Heart left ventricle (tissue), 16 donors: ENCODE measurements at regions not wholly inside any gene's neighbourhood (a gene's known extent, or its start where the extent isn't known, plus 50 kb on each side); places are given as distances from the start of the nearest gene placed in this dataset.

ENCODE experiments used
- ATAC-seq, 4 donors: fragments of 200-7000 bp; cut with Tn5 transposase; one replicate each; pipeline ENCODE4 v1.9.1; 2020 to 2022; ENCODE audit warnings: moderate library complexity in 4 of 4, mild to moderate bottlenecking in 3 of 4, moderate number of reproducible peaks in 1 of 4
- DNase-seq, 5 donors: peaks; one replicate each; pipeline ENCODE4 v3.0.0-alpha.2; 2020
- H3K27ac ChIP-seq, 12 donors: fragments of 200-600 bp; sonication (generic) in 4 of 12; one replicate each; pipeline versions ENCODE4 v1.5.0 to v1.8.0; 2016 to 2022; ENCODE audit warnings: mild to moderate bottlenecking in 2 of 12
- H3K27me3 ChIP-seq, 9 donors: fragments of 200-600 bp; sonication (generic) in 2 of 9; one replicate each; pipeline versions ENCODE4 v1.5.1 to v1.8.0; 2016 to 2022; ENCODE audit warnings: mild to moderate bottlenecking in 3 of 9
- H3K36me3 ChIP-seq, 9 donors: fragments of 200-600 bp; sonication (generic) in 2 of 9; one replicate each; pipeline versions ENCODE4 v1.5.0 to v1.8.0; 2018 to 2022; ENCODE audit warnings: mild to moderate bottlenecking in 2 of 9
- H3K4me1 ChIP-seq, 12 donors: fragments of 200-600 bp; sonication (generic) in 4 of 12; one replicate each; pipeline versions ENCODE4 v1.5.0 to v1.8.0; 2016 to 2022; ENCODE audit warnings: mild to moderate bottlenecking in 3 of 12
- H3K4me3 ChIP-seq, 12 donors: fragments of 200-600 bp; sonication (generic) in 4 of 12; one replicate each; pipeline versions ENCODE4 v1.5.0 to v1.8.0; 2017 to 2022; ENCODE audit warnings: mild to moderate bottlenecking in 9 of 12, moderate library complexity in 4 of 12
- H3K9me3 ChIP-seq, 12 donors: fragments of 200-600 bp; sonication (generic) in 4 of 12; one replicate each; pipeline versions ENCODE4 v1.5.0 to v1.8.0; 2016 to 2022; ENCODE audit warnings: mild to moderate bottlenecking in 1 of 12
- CTCF ChIP-seq, 12 donors: fragments of 200-600 bp; sonication (generic) in 4 of 12; IDR thresholded peaks; one replicate each; pipeline versions ENCODE4 v1.5.0 to v1.8.0; 2018 to 2022; ENCODE audit warnings: antibody characterized with exemption in 12 of 12, mild to moderate bottlenecking in 5 of 12
- POLR2A ChIP-seq, 2 donors: fragments of 450-650 bp; IDR thresholded peaks; one replicate each; pipeline ENCODE4 v1.6.1; 2017; ENCODE audit warnings: antibody characterized with exemption in 2 of 2, mild to moderate bottlenecking in 2 of 2, moderate library complexity in 2 of 2
- WGBS, 4 donors: extraction: QIAGEN DNeasy Blood & Tissue Kit in 2 of 4; methylation state at CpG; one replicate each; pipeline versions ENCODE4 v1.1.5 to v1.1.7; 2013 to 2018; 5-methylcytosine and 5-hydroxymethylcytosine counted together
- intact Hi-C, 10 donors: fragments of 100-400 bp; cut with DNase I; formaldehyde crosslinking; loops; one replicate each; pipeline versions ENCODE4 v1.11.1 to v1.14.2; 2022
- donor health status: ischemic (EF 13 %, LVEDD 7.1; RV severe dilation, severe dysfunction).
- donor health status: healthy with polysubstance abuse.
- donor health status: DM: no; HTN: yes; CAD: no.
- donor health status: DM: no; HTN: no; CAD: no.
- donor health status: ischemic (EF 25% LVEDD 6.9; RV normal size, moderate dysfunction).
- donor health status: ischemic (EF 25% LVEDD 5.7; RV mildly dilated, moderate dysfunction).
- donor health status: healthy.
- donor health status: DM: yes; HTN: yes; CAD: no.
- donor health status: ischemic (EF 35%, LVEDD 5.7; RV mildly dilated, moderate dysfunction).
- donor health status: nonischemic (EF 11% LVEDD 7.7; RV severe dilation, severe dysfunction).
- donor health status: DM: yes; HTN: yes; CAD: no.
- donor health status: PGD.
- donor health status: ischemic (EF 29% LVEDD 5.4; RV normal size, mild dysfunction).
- donor health status: nonischemic (EF 23%, LVEDD 6.1; RV moderate dilation, normal function).

- Histone ChIP-seq H3K4me3 (no peak overlapping the region), H3K4me1 (peaks cover 0 to 8% (median 0%) of the 10 kb centered on the region in 12 donors), H3K27me3 (no peaks in the 10 kb centered on the region), H3K27ac (no peak overlapping the region), H3K36me3 (no peaks in the 10 kb centered on the region), H3K9me3 (peaks cover 0 to 16% (median 0%) of the 10 kb centered on the region in 12 donors)
- DNase-seq (no peak), ATAC-seq (no peak)
- intact Hi-C loops: no loop called here
- TF ChIP-seq CTCF (IDR thresholded peaks at IDR 0.05): no peak
- no peak for TF ChIP-seq POLR2A (IDR thresholded peaks at IDR 0.05)
- WGBS, 4 donors: 84 to 89% (median 88%) methylated on average over 3 of the region's 3 CpGs
Measured at GRCh38 chr3:88997260-88997659, 110.2 kb upstream of the EPHA3 start.

GRCh38 chr3:89000886-89001285 is 106.5 kb upstream of the EPHA3 start:
- no peak for ATAC-seq
- H3K27ac ChIP-seq: no peak overlapping the region
- H3K27me3 ChIP-seq: no peaks in the 10 kb centered on the region
- no peaks in the 10 kb centered on the region for H3K36me3 ChIP-seq
- DNase-seq: no peak
- intact Hi-C loops: no loop called here
- TF ChIP-seq CTCF (IDR thresholded peaks at IDR 0.05) (no peak), POLR2A (IDR thresholded peaks at IDR 0.05) (no peak)
- WGBS, 4 donors: 0 to 9% (median 7%) methylated on average over 1 of the region's 1 CpG
- no peak overlapping the region for H3K4me3 ChIP-seq
- H3K9me3 ChIP-seq: peaks cover 0 to 16% (median 0%) of the 10 kb centered on the region in 12 donors
- peaks cover 0 to 8% (median 0%) of the 10 kb centered on the region in 12 donors for H3K4me1 ChIP-seq

- H3K4me3 ChIP-seq: no peak overlapping the region
- H3K27ac ChIP-seq: no peak overlapping the region
- no peak for ATAC-seq
- no peaks in the 10 kb centered on the region for H3K36me3 ChIP-seq
- 67 to 91% (median 78%) methylated on average over 5 of the region's 5 CpGs for WGBS, 4 donors
- no peak for DNase-seq
- TF ChIP-seq POLR2A (IDR thresholded peaks at IDR 0.05): no peak
- H3K27me3 ChIP-seq: no peaks in the 10 kb centered on the region
- intact Hi-C loops: no loop called here
- peaks cover 0 to 1% (median 0%) of the 10 kb centered on the region in 12 donors for H3K4me1 ChIP-seq
- H3K9me3 ChIP-seq: peaks cover 0 to 17% (median 0%) of the 10 kb centered on the region in 12 donors
Measured at GRCh38 chr3:89002191-89002590, 105.2 kb upstream of the EPHA3 start.

GRCh38 chr3:89013536-89013935 is 93.9 kb upstream of the EPHA3 start:
- Histone ChIP-seq H3K27ac (no peak overlapping the region), H3K9me3 (peaks cover 0 to 5% (median 0%) of the 10 kb centered on the region in 12 donors), H3K4me3 (no peak overlapping the region), H3K36me3 (no peaks in the 10 kb centered on the region), H3K4me1 (no peaks in the 10 kb centered on the region), H3K27me3 (no peaks in the 10 kb centered on the region)
- intact Hi-C loops: loop anchor here in 1 of 10 donors (10.0 kb wide), 1 partner anchor 59 kb away; no protein-coding TSS in a partner anchor
- no peak for DNase-seq
- TF ChIP-seq CTCF (IDR thresholded peaks at IDR 0.05) (no peak), POLR2A (IDR thresholded peaks at IDR 0.05) (no peak)
- WGBS, 4 donors: 82 to 90% (median 86%) methylated on average over 3 of the region's 3 CpGs
- ATAC-seq: no peak

- H3K4me1 ChIP-seq: no peaks in the 10 kb centered on the region
- H3K9me3 ChIP-seq: peaks cover 0 to 6% (median 0%) of the 10 kb centered on the region in 12 donors
- H3K4me3 ChIP-seq: no peak overlapping the region
- WGBS, 4 donors: 80 to 89% (median 83%) methylated on average over 1 of the region's 1 CpG
- DNase-seq (no peak), ATAC-seq (no peak)
- TF ChIP-seq CTCF (IDR thresholded peaks at IDR 0.05): no peak
- TF ChIP-seq POLR2A (IDR thresholded peaks at IDR 0.05): no peak
- H3K36me3 ChIP-seq: no peaks in the 10 kb centered on the region
- intact Hi-C loops: loop anchor here in 1 of 10 donors (10.0 kb wide), 1 partner anchor 63 kb away; no protein-coding TSS in a partner anchor
- no peaks in the 10 kb centered on the region for H3K27me3 ChIP-seq
- no peak overlapping the region for H3K27ac ChIP-seq
Measured at GRCh38 chr3:89017531-89017930, 89.9 kb upstream of the EPHA3 start.
